ENCODE measurements at regions not wholly inside any gene's neighbourhood (a gene's known extent, or its start where the extent isn't known, plus 50 kb on each side); places are given as distances from the start of the nearest gene placed in this dataset.

- TF ChIP-seq CTCF (IDR thresholded peaks at IDR 0.05), result no peak
- TF ChIP-seq POLR2A (IDR thresholded peaks at IDR 0.05), result no peak
Observed at GRCh38 chr6:3669916-3670315, 81.6 kb downstream of the PXDC1 start.
